GM12878 (cell line): ENCODE measurements at regions not wholly inside any gene's neighbourhood (a gene's known extent, or its start where the extent isn't known, plus 50 kb on each side); places are given as distances from the start of the nearest gene placed in this dataset.

Experiments used
- ATAC-seq: fragments of 200-7000 bp; cut with Tn5 transposase; 3 replicates; pipeline ENCODE4 v1.9.1; 2020; ENCODE audit warnings: mild to moderate bottlenecking, moderate library complexity
- BruUV-seq: library from RNA; stranded (reverse); fragments of 400-500 nt; replicated peaks from 2 replicates; lab custom pipeline; 2021; lab: Mats Ljungman, UMichigan
- CTCF ChIA-PET: fragments of 300-600 bp; sonication (Branson Sonifier 250); formaldehyde crosslinking; extraction: SDS; loops from one replicate; lab custom pipeline; 2021; ENCODE audit warnings: inconsistent platforms; lab: Yijun Ruan, JAX
- POLR2A ChIA-PET: fragments of 350-600 bp; formaldehyde crosslinking; extraction: SDS; loops from one replicate; lab custom pipeline; 2021; ENCODE audit warnings: inconsistent platforms; lab: Charles Lee
- RAD21 ChIA-PET: fragments of 300-600 bp; sonication (Branson Sonifier 250); formaldehyde crosslinking; loops from one replicate; lab custom pipeline; 2023; ENCODE audit warnings: antibody characterized with exemption; ENCODE audit not compliant: unreplicated experiment; lab: Charles Lee
- SMC1A ChIA-PET: fragments of 300-600 bp; sonication (Branson Sonifier 250); formaldehyde crosslinking; loops from one replicate; lab custom pipeline; 2023; ENCODE audit not compliant: unreplicated experiment, uncharacterized antibody; lab: Charles Lee
- DNase-seq: peaks from one replicate; pipeline ENCODE4 v3.0.0-alpha.2; 2011; ENCODE audit warnings: low read depth, low spot score
- FAIRE-seq: peaks from 3 replicates; lab custom pipeline; 2011; peaks lifted over from hg19 to GRCh38; lab: Jason Lieb, UNC
- H2AFZ ChIP-seq: 2 replicates; pipeline ENCODE4 v1.6.0; 2011; ENCODE audit warnings: low read depth, low read length, control low read depth; ENCODE audit not compliant: control insufficient read depth
- H3K27ac ChIP-seq: 2 replicates; pipeline ENCODE4 v1.5.1; 2011; ENCODE audit warnings: control low read depth; ENCODE audit not compliant: control insufficient read depth, insufficient read depth
- H3K27me3 ChIP-seq, 2 experiments: replicated peaks in 1 of 2; 2 replicates each; pipeline versions ENCODE4 v1.6.0 to v1.6.1; 2011; ENCODE audit warnings: low read length in 1 of 2; ENCODE audit not compliant: control insufficient read depth in 2 of 2, insufficient read depth in 2 of 2
- H3K36me3 ChIP-seq, 2 experiments: 2 replicates each; pipeline ENCODE4 v1.5.1; 2011; ENCODE audit warnings: low read length in 1 of 2; ENCODE audit not compliant: control insufficient read depth in 2 of 2, insufficient read depth in 2 of 2
- H3K4me1 ChIP-seq: 2 replicates; pipeline ENCODE4 v1.6.1; 2011; ENCODE audit warnings: mild to moderate bottlenecking, low read length, moderate library complexity, mixed read lengths; ENCODE audit not compliant: control insufficient read depth, insufficient read depth
- H3K4me2 ChIP-seq: 2 replicates; pipeline ENCODE4 v1.6.0; 2011; ENCODE audit warnings: control low read depth; ENCODE audit not compliant: control insufficient read depth, insufficient read depth
- H3K4me3 ChIP-seq: fragments of 200-600 bp; sonication (generic); 2 replicates; pipeline ENCODE4 v1.5.1; 2016
- H3K79me2 ChIP-seq: 2 replicates; pipeline ENCODE4 v1.6.0; 2011; ENCODE audit warnings: low read length; ENCODE audit not compliant: control insufficient read depth, insufficient read depth
- H3K9ac ChIP-seq: 2 replicates; pipeline ENCODE4 v1.8.0; 2011; ENCODE audit warnings: low read length, control low read depth, mixed read lengths; ENCODE audit not compliant: control insufficient read depth, insufficient read depth
- H3K9me3 ChIP-seq: replicated peaks from 3 replicates; pipeline ENCODE4 v1.5.1; 2011; ENCODE audit warnings: mild to moderate bottlenecking, low read length; ENCODE audit not compliant: control insufficient read depth, insufficient read depth
- H4K20me1 ChIP-seq: 2 replicates; pipeline ENCODE4 v1.6.0; 2011; ENCODE audit not compliant: control insufficient read depth, insufficient read depth
- BACH1 ChIP-seq: fragments of 450-650 bp; IDR thresholded peaks from 2 replicates; pipeline ENCODE4 v1.6.1; 2017; ENCODE audit warnings: mild to moderate bottlenecking, borderline replicate concordance
- ELK1 ChIP-seq: IDR thresholded peaks from 2 replicates; pipeline ENCODE4 v1.6.1; 2012; ENCODE audit warnings: low read depth, low read length, improper control_type of control experiment
- IRF5 ChIP-seq: fragments of 450-650 bp; IDR thresholded peaks from 2 replicates; pipeline ENCODE4 v1.6.1; 2017; ENCODE audit warnings: borderline replicate concordance
- SRF ChIP-seq, 2 experiments: IDR thresholded peaks; 2 replicates each; pipeline ENCODE4 v1.6.1; 2011; ENCODE audit warnings: low read depth in 2 of 2, low read length in 2 of 2, mild to moderate bottlenecking in 1 of 2, moderate library complexity in 1 of 2
- TAF1 ChIP-seq: IDR thresholded peaks from 2 replicates; pipeline ENCODE4 v1.6.1; 2011; ENCODE audit warnings: mild to moderate bottlenecking, low read depth, low read length, borderline replicate concordance
- ZNF217 ChIP-seq: fragments of 450-650 bp; IDR thresholded peaks from 2 replicates; pipeline ENCODE4 v1.6.1; 2017; ENCODE audit warnings: antibody characterized with exemption, mild to moderate bottlenecking
- WGBS: methylation state at CpG from one replicate; pipeline ENCODE4 v1.1.6; 2016; ENCODE audit warnings: low lambda C conversion rate; ENCODE audit not compliant: insufficient replicate concordance, insufficient coverage; ENCODE audit errors: missing lambda C conversion rate; 5-methylcytosine and 5-hydroxymethylcytosine counted together
- in situ Hi-C: fragments of 300-500 bp; cut with MboI; formaldehyde crosslinking; loops from 9 replicates; pipeline ENCODE4 v1.14.3; 2018; ENCODE audit warnings: mixed read lengths
- intact Hi-C: fragments of 100-400 bp; cut with micrococcal nuclease; formaldehyde crosslinking; loops from one replicate; pipeline ENCODE4 v1.14.2; 2022; ENCODE audit not compliant: unreplicated experiment

- Histone ChIP-seq H3K36me3 (no peaks in the 10 kb centered on the region), H3K27ac (no peak overlapping the region), H4K20me1 (no peaks in the 10 kb centered on the region), H2AFZ (no peak overlapping the region), H3K4me2 (no peak overlapping the region), H3K4me1 (peaks cover 36% of the 10 kb centered on the region), H3K4me3 (no peak overlapping the region), H3K79me2 (no peaks in the 10 kb centered on the region), H3K27me3 (no peaks in the 10 kb centered on the region), H3K9me3 (no peaks in the 10 kb centered on the region; the same call in 2 of the 3 replicates), H3K9ac (no peak overlapping the region)
- no peak for TF ChIP-seq IRF5
- TF ChIP-seq ELK1: no peak
- TF ChIP-seq SRF (IDR thresholded peaks at IDR 0.05; ENCODE audit: low read depth in 2 of 2, low read length in 2 of 2): no peak
- no peak for TF ChIP-seq TAF1
- TF ChIP-seq ZNF217: no peak
- no peak for TF ChIP-seq BACH1
- RAD21 ChIA-PET: interaction anchor here (0.7 to 9.4 kb wide), 13 partner anchors 20 to 399 kb away, joined by 3 to 178 read pairs (median 13); no protein-coding TSS in a partner anchor
- POLR2A ChIA-PET: interaction anchor here (0.6 to 5.9 kb wide), 6 partner anchors 9 to 237 kb away, joined by 3 to 52 read pairs (median 4); no protein-coding TSS in a partner anchor
- ATAC-seq (no peak), DNase-seq (no peak), FAIRE-seq (no peak)
- CTCF ChIA-PET: interaction anchor here (1.0 to 9.0 kb wide), 9 partner anchors 15 to 962 kb away, joined by 3 to 120 read pairs (median 43); no protein-coding TSS in a partner anchor
- 90% methylated on average over 1 of the region's 1 CpG for WGBS
- SMC1A ChIA-PET: interaction anchor here (0.6 to 13.8 kb wide), 22 partner anchors 8 to 283 kb away, joined by 3 to 221 read pairs (median 16); no protein-coding TSS in a partner anchor
- intact Hi-C loops: no loop called here
- no TSS peak for BruUV-seq
- in situ Hi-C loops: no loop called here
These were observed 211.2 kb upstream of the EEA1 start for GRCh38 chr12:93140325-93140724.
